Breast epithelium (tissue), 3 donors: ENCODE measurements at regions not wholly inside any gene's neighbourhood (a gene's known extent, or its start where the extent isn't known, plus 50 kb on each side); places are given as distances from the start of the nearest gene placed in this dataset.
"Not testable (repeated sequence)": the region's sequence is repeated elsewhere in the genome, so short reads cannot be mapped to it uniquely, and the experiment has no call there.

Source experiments
- CTCF ChIP-seq, 3 donors: fragments of 450-650 bp; IDR thresholded peaks; one replicate each; pipeline ENCODE4 v1.5.1; 2016 to 2017; ENCODE audit warnings: antibody characterized with exemption in 3 of 3, mild to moderate bottlenecking in 3 of 3, moderate library complexity in 3 of 3
- POLR2A ChIP-seq: fragments of 450-650 bp; IDR thresholded peaks from one replicate; pipeline ENCODE4 v1.6.1; 2016; ENCODE audit warnings: antibody characterized with exemption, mild to moderate bottlenecking, moderate library complexity

- TF ChIP-seq CTCF (IDR thresholded peaks at IDR 0.05); POLR2A: not testable (repeated sequence)
These were observed 177.7 kb downstream of the TBC1D2B start for GRCh38 chr15:77899776-77900175.
